Left ventricle myocardium inferior (tissue), 1 donor: ENCODE measurements at regions not wholly inside any gene's neighbourhood (a gene's known extent, or its start where the extent isn't known, plus 50 kb on each side); places are given as distances from the start of the nearest gene placed in this dataset.

ENCODE experiments used
- DNase-seq: peaks from one replicate; pipeline ENCODE4 v3.0.0-alpha.2; 2020
- H3K27ac ChIP-seq: fragments of 200-600 bp; replicated peaks from 2 replicates; pipeline ENCODE4 v1.8.0; 2021
- H3K27me3 ChIP-seq: fragments of 200-600 bp; 2 replicates; pipeline ENCODE4 v1.8.0; 2021; ENCODE audit warnings: low read depth
- H3K36me3 ChIP-seq: fragments of 200-600 bp; 2 replicates; pipeline ENCODE4 v1.8.0; 2021
- H3K4me1 ChIP-seq: fragments of 200-600 bp; 2 replicates; pipeline ENCODE4 v1.8.0; 2021
- H3K4me3 ChIP-seq: fragments of 200-600 bp; 2 replicates; pipeline ENCODE4 v1.8.0; 2021; ENCODE audit warnings: mild to moderate bottlenecking, moderate library complexity
- H3K9me3 ChIP-seq: fragments of 200-600 bp; replicated peaks from 2 replicates; pipeline ENCODE4 v1.8.0; 2021
- intact Hi-C: fragments of 100-400 bp; cut with micrococcal nuclease; formaldehyde crosslinking; loops from one replicate; pipeline ENCODE4 v1.11.0; 2022
- TF ChIP-seq, protein P1 (sequence below): fragments of 200-600 bp; IDR thresholded peaks from 2 replicates; pipeline ENCODE4 v1.8.0; 2021; ENCODE audit warnings: antibody characterized with exemption, mild to moderate bottlenecking, borderline replicate concordance
- donor health status: DM: no; HTN: yes; CAD: no; lungs with severe emphysema.

GRCh38 chr3:57009802-57010201 lies 50.7 kb upstream of the SPATA12 start:
- intact Hi-C loops: no loop called here
- Histone ChIP-seq H3K27me3 (peaks cover 2% of the 10 kb centered on the region), H3K36me3 (no peaks in the 10 kb centered on the region), H3K9me3 (no peaks in the 10 kb centered on the region), H3K27ac (no peak overlapping the region), H3K4me3 (no peak overlapping the region), H3K4me1 (peaks cover 32% of the 10 kb centered on the region)
- DNase-seq: no peak
- TF ChIP-seq, protein P1, sequence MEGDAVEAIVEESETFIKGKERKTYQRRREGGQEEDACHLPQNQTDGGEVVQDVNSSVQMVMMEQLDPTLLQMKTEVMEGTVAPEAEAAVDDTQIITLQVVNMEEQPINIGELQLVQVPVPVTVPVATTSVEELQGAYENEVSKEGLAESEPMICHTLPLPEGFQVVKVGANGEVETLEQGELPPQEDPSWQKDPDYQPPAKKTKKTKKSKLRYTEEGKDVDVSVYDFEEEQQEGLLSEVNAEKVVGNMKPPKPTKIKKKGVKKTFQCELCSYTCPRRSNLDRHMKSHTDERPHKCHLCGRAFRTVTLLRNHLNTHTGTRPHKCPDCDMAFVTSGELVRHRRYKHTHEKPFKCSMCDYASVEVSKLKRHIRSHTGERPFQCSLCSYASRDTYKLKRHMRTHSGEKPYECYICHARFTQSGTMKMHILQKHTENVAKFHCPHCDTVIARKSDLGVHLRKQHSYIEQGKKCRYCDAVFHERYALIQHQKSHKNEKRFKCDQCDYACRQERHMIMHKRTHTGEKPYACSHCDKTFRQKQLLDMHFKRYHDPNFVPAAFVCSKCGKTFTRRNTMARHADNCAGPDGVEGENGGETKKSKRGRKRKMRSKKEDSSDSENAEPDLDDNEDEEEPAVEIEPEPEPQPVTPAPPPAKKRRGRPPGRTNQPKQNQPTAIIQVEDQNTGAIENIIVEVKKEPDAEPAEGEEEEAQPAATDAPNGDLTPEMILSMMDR: no peak

DNA sequence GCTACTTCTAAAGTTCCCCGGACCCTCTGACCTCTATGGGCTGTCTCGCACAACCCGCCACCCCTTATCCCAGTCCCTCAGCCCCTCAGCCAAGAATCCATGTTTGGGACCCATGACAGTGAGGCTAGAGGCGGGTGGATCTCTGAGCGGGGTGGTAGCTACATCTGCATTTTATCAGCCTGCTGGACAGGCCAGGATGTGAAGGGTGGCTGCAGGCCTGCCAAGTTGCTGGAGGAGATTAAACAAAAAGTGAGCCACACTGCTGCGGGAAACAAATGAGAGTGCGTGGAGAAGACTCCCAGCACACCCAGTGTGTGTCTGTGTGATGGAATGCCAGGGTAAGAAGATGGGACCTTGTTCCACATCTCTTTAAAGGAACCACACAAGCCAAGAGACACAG lies 51.1 kb upstream of the SPATA12 start:
- Histone ChIP-seq H3K4me1 (peaks cover 32% of the 10 kb centered on the region), H3K9me3 (no peaks in the 10 kb centered on the region), H3K4me3 (no peak overlapping the region), H3K36me3 (no peaks in the 10 kb centered on the region), H3K27me3 (peaks cover 5% of the 10 kb centered on the region), H3K27ac (no peak overlapping the region)
- TF ChIP-seq, protein P1: no peak
- DNase-seq: no peak
- intact Hi-C loops: no loop called here

DNA sequence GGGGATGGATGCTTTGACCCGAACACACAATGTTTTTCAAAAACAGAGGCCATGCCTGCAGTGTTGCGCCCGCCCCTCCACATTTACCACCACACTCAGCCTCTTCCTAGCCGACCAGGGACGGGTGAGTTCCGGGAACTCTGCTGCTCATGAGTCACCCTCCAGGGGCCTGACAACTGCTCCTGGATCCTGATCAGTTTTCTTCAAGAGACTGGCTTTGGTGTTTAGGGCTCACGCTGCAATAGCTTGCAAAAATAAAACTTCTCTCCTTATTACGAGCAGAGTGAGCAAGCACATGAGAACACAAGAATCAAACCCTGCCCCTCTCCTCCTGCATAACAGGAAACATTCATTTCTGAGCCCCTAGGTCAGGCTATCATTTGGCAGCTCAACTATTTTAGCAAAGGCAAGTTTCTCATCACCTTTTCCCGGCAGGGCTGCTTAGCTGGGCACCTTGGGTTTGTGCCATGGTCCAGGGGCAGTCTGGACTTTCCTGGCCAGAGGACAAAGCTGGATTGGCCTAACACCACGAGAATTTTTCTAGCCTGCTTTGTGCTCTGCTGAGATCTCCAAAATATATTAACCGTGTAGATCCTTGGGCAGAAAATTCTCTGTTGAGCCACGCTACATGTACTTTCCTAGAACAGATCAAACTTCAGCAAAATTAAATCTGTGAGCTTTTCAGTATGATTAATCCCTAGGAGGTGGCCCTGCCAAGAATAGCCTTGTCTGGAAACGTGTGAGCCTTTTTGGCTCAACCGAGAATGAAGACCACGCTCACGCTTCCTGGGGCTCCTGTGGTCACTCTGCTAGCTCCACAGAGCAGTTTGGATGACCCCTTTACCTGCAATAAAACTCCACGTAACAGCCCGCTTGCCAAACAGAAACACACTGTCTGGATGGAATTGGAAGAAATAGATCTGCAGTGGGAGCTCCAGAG lies 52.7 kb upstream of the SPATA12 start:
- Histone ChIP-seq H3K4me3 (peak overlapping the region; percentile 23), H3K9me3 (no peaks in the 10 kb centered on the region), H3K27ac (peak overlapping the region; percentile 71), H3K27me3 (peaks cover 5% of the 10 kb centered on the region), H3K4me1 (peaks cover 32% of the 10 kb centered on the region), H3K36me3 (no peaks in the 10 kb centered on the region)
- peak; percentile 59 for DNase-seq
- intact Hi-C loops: no loop called here
- TF ChIP-seq, protein P1: no peak

DNA sequence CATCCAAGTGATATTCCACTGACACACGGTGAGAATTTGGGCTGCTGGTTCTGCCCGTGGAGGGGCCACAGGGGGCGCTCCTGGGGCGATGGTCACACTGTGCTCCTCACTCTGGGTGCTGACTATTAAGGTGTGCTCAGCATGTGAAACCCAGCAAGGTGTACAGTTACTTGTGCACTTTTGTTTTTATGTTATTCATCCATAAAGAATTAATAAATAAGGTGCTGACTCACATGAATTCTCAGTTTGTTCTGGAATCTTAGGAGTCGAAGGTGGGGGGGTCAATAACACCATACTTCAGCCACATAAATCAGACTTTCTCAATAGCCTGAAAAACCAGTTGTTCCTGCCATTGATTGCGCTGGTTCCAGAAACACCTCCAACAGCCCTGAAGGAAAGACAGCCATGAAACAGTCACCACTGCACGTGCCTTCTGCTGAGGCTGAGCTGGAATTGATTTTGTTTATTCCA lies 53.5 kb upstream of the SPATA12 start:
- no peaks in the 10 kb centered on the region for H3K9me3 ChIP-seq
- TF ChIP-seq, protein P1: no peak
- H3K4me3 ChIP-seq: no peak overlapping the region
- intact Hi-C loops: no loop called here
- DNase-seq: no peak
- peaks cover 5% of the 10 kb centered on the region for H3K27me3 ChIP-seq
- peak overlapping the region; percentile 71 for H3K27ac ChIP-seq
- peaks cover 32% of the 10 kb centered on the region for H3K4me1 ChIP-seq
- no peaks in the 10 kb centered on the region for H3K36me3 ChIP-seq

- Histone ChIP-seq H3K4me3 (no peak overlapping the region), H3K36me3 (no peaks in the 10 kb centered on the region), H3K4me1 (peaks cover 32% of the 10 kb centered on the region), H3K27me3 (peaks cover 5% of the 10 kb centered on the region), H3K9me3 (no peaks in the 10 kb centered on the region), H3K27ac (no peak overlapping the region)
- TF ChIP-seq, protein P1: no peak
- intact Hi-C loops: no loop called here
- DNase-seq: no peak
These were observed 54.2 kb upstream of the SPATA12 start for GRCh38 chr3:57006179-57006657.
